H7 (cell line): ENCODE measurements at regions not wholly inside any gene's neighbourhood (a gene's known extent, or its start where the extent isn't known, plus 50 kb on each side); places are given as distances from the start of the nearest gene placed in this dataset.

ENCODE experiments used
- DNase-seq: peaks from one replicate; pipeline ENCODE4 v3.0.0; 2012
- H3K27me3 ChIP-seq: 2 replicates; pipeline ENCODE4 v1.6.0; 2011; ENCODE audit warnings: mild to moderate bottlenecking, low read length; ENCODE audit not compliant: control insufficient read depth, insufficient read depth
- H3K36me3 ChIP-seq: replicated peaks from 2 replicates; pipeline ENCODE4 v1.5.1; 2011; ENCODE audit warnings: low read length; ENCODE audit not compliant: control insufficient read depth, insufficient read depth
- H3K4me3 ChIP-seq: 2 replicates; pipeline ENCODE4 v1.5.1; 2011; ENCODE audit warnings: low read depth, mild to moderate bottlenecking, control low read depth, low read length, moderate library complexity; ENCODE audit not compliant: insufficient read depth

- Histone ChIP-seq H3K36me3 (no peaks in the 10 kb centered on the region), H3K4me3 (no peak overlapping the region), H3K27me3 (no peaks in the 10 kb centered on the region)
- no peak for DNase-seq
Observed at GRCh38 chr18:25813110-25813509, 277.3 kb downstream of the SS18 start.

- H3K27me3 ChIP-seq = no peaks in the 10 kb centered on the region
- H3K36me3 ChIP-seq = no peaks in the 10 kb centered on the region
- no peak for DNase-seq
- H3K4me3 ChIP-seq = no peak overlapping the region
Observed at GRCh38 chr18:25810736-25811135, 279.7 kb downstream of the SS18 start.

- DNase-seq = no peak
- no peak overlapping the region for H3K4me3 ChIP-seq
- no peaks in the 10 kb centered on the region for H3K27me3 ChIP-seq
- H3K36me3 ChIP-seq = no peaks in the 10 kb centered on the region
Observed at GRCh38 chr18:25805939-25806338, 284.5 kb downstream of the SS18 start.

GRCh38 chr18:25805323-25805722, 285.1 kb downstream of the SS18 start:
- H3K4me3 ChIP-seq = no peak overlapping the region
- no peak for DNase-seq
- H3K36me3 ChIP-seq = no peaks in the 10 kb centered on the region
- no peaks in the 10 kb centered on the region for H3K27me3 ChIP-seq

- Histone ChIP-seq H3K4me3 (no peak overlapping the region), H3K27me3 (no peaks in the 10 kb centered on the region), H3K36me3 (no peaks in the 10 kb centered on the region)
- no peak for DNase-seq
Observed at GRCh38 chr18:25799231-25799630, 291.2 kb downstream of the SS18 start.

- Histone ChIP-seq H3K27me3 (no peaks in the 10 kb centered on the region), H3K4me3 (no peak overlapping the region), H3K36me3 (no peaks in the 10 kb centered on the region)
- no peak for DNase-seq
Observed at GRCh38 chr18:25798046-25798445, 292.4 kb downstream of the SS18 start.

- H3K4me3 ChIP-seq = no peak overlapping the region
- no peaks in the 10 kb centered on the region for H3K36me3 ChIP-seq
- no peaks in the 10 kb centered on the region for H3K27me3 ChIP-seq
- no peak for DNase-seq
Observed at GRCh38 chr18:25795213-25795612, 295.2 kb downstream of the SS18 start.

GRCh38 chr18:25787276-25787675, 303.1 kb downstream of the SS18 start:
- Histone ChIP-seq H3K36me3 (no peaks in the 10 kb centered on the region), H3K27me3 (no peaks in the 10 kb centered on the region), H3K4me3 (no peak overlapping the region)
- no peak for DNase-seq

- Histone ChIP-seq H3K36me3 (no peaks in the 10 kb centered on the region), H3K27me3 (no peaks in the 10 kb centered on the region), H3K4me3 (no peak overlapping the region)
- DNase-seq = no peak
Observed at GRCh38 chr18:25786758-25787157, 303.7 kb downstream of the SS18 start.

GRCh38 chr18:25780105-25780504, 310.3 kb downstream of the SS18 start:
- DNase-seq = no peak
- Histone ChIP-seq H3K4me3 (no peak overlapping the region), H3K27me3 (no peaks in the 10 kb centered on the region), H3K36me3 (no peaks in the 10 kb centered on the region)

GRCh38 chr18:25771796-25772195, 318.6 kb downstream of the SS18 start:
- no peaks in the 10 kb centered on the region for H3K36me3 ChIP-seq
- no peak overlapping the region for H3K4me3 ChIP-seq
- DNase-seq = no peak
- H3K27me3 ChIP-seq = no peaks in the 10 kb centered on the region

- H3K36me3 ChIP-seq = no peaks in the 10 kb centered on the region
- no peak for DNase-seq
- no peaks in the 10 kb centered on the region for H3K27me3 ChIP-seq
- no peak overlapping the region for H3K4me3 ChIP-seq
Observed at GRCh38 chr18:25764777-25765176, 325.6 kb downstream of the SS18 start.

GRCh38 chr18:25759111-25759510, 331.3 kb downstream of the SS18 start:
- no peaks in the 10 kb centered on the region for H3K27me3 ChIP-seq
- H3K4me3 ChIP-seq = no peak overlapping the region
- no peaks in the 10 kb centered on the region for H3K36me3 ChIP-seq
- no peak for DNase-seq

GRCh38 chr18:25743646-25744151, 346.7 kb downstream of the SS18 start:
- Histone ChIP-seq H3K27me3 (no peaks in the 10 kb centered on the region; the same call in 1 of the 2 replicates), H3K36me3 (no peaks in the 10 kb centered on the region), H3K4me3 (no peak overlapping the region)
- peak; percentile 67 for DNase-seq

- Histone ChIP-seq H3K36me3 (no peaks in the 10 kb centered on the region), H3K27me3 (peaks cover 21% of the 10 kb centered on the region)
- DNase-seq = no peak
Observed at GRCh38 chr18:25739376-25739775, 351.0 kb downstream of the SS18 start.

GRCh38 chr18:25737710-25738311, 352.6 kb downstream of the SS18 start:
- H3K4me3 ChIP-seq = no peak overlapping the region
- DNase-seq = no peak
- H3K27me3 ChIP-seq = peaks cover 30% of the 10 kb centered on the region
- H3K36me3 ChIP-seq = no peaks in the 10 kb centered on the region

More at GRCh38 chr18:25739376-25739775, 351.0 kb downstream of the SS18 start:
- H3K4me3 ChIP-seq = no peak overlapping the region
